Left lobe of liver (tissue), 2 donors: ENCODE measurements at regions not wholly inside any gene's neighbourhood (a gene's known extent, or its start where the extent isn't known, plus 50 kb on each side); places are given as distances from the start of the nearest gene placed in this dataset.

Experiments used
- ATAC-seq: fragments of 200-7000 bp; cut with Tn5 transposase; one replicate; pipeline ENCODE4 v1.9.1; 2020; ENCODE audit warnings: mild to moderate bottlenecking, moderate library complexity
- DNase-seq: peaks from one replicate; pipeline ENCODE4 v3.0.0-alpha.2; 2020; ENCODE audit warnings: low spot score
- donor health status: DM: no; HTN: no; CAD: no; lungs with moderate emphysema.
- donor health status: DM: no; HTN: yes; CAD: no.

- ATAC-seq (no peak), DNase-seq (no peak)
Observed at GRCh38 chr7:136051203-136051928, 74.2 kb upstream of the MTPN start.

DNA sequence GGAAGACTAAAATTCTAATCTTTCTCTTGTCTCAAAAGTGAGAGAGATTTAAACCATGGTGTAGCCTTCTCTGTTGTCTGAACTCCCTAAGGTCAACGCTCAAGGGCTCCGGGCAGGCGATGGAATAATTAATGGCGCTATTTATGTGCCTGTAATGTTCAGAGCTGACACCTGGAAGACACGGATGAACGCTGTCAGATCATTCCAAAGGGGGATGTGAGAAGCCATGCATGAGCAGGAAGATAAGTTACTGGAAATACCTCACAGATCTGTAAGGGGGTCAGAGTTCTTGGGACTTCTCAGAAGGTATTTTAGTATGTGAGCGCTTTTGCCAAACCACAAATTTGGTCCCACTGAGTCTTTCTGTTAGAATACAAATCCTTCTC is 73.3 kb upstream of the MTPN start:
- DNase-seq (no peak), ATAC-seq (no peak)

DNA sequence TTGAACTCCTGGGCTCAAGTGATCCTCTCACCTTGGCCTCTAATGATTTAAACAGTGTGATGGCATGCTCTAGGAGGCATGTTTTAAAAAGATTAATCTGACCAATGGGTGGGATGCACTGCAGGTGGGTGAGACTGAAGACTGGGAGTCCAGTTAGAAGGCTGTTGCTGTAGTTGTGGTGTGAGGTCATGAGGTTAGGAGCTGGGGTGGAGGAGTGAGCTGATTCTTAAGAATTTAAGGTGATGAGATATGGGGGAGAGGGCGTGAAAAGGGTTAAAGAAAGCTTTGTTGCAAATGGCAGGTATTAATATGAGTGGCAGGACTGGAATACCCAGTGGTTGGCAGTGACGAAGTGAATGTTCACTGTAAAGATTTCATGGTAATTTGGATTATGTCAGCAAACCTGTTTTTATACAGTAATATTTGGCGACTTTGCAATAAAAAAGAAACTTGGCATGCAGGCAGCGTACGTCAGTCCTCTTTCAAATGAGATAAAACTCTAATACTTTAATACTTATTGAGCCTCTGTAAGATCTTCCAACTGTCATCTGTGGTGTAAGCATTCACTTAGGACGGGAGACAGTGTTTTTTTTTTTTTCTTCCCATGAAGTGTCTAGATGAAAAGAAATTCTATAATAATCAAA is 72.8 kb upstream of the MTPN start:
- no peak for DNase-seq

GRCh38 chr7:136049117-136049516 is 72.0 kb upstream of the MTPN start:
- DNase-seq = no peak
- no peak for ATAC-seq

More for the DNA sequence above, 72.8 kb upstream of the MTPN start:
- no peak for ATAC-seq

DNA sequence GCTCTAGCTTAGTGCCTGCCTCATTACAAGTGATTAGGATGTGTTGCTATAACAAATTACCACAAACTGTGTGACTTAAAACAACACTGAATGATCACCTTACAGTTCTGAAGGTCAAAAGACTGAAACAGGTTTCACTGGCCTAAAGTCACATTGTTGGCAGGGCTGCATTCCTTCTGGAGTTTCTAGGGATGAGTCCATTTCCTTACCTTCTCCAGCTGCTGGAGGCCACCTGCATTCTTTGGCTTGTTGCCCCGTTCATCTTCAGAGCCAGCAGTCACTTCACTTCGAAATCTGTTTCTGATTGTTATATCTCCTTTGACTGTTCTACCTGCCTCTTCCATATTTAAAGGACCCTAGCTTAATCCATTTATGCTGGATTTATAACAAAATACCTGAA is 69.4 kb upstream of the MTPN start:
- ATAC-seq (no peak), DNase-seq (no peak)

DNA sequence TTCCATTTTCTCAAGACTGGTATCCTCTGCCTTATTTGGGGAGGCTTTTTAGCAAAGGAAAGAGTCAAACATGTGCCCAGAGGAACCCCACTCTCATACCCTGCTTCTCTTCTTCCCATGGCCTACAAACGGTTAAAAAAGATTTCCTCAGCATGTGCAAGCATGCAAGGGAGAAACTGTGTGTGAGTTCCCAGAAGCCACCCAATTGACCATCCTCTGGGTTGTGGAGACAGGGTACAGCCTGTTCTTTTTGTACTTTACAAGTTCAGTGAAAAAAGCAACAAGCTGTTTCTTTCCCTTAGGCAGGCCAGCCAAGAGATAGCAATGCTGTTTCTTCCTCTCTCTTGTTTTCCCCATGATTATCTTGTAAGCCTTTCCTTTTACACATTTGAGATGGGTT is 68.8 kb upstream of the MTPN start:
- ATAC-seq (no peak), DNase-seq (no peak)

GRCh38 chr7:136045181-136045580 is 68.0 kb upstream of the MTPN start:
- DNase-seq = no peak
- no peak for ATAC-seq

GRCh38 chr7:136039577-136040345 is 62.6 kb upstream of the MTPN start:
- DNase-seq (no peak), ATAC-seq (peak; percentile 43)

DNA sequence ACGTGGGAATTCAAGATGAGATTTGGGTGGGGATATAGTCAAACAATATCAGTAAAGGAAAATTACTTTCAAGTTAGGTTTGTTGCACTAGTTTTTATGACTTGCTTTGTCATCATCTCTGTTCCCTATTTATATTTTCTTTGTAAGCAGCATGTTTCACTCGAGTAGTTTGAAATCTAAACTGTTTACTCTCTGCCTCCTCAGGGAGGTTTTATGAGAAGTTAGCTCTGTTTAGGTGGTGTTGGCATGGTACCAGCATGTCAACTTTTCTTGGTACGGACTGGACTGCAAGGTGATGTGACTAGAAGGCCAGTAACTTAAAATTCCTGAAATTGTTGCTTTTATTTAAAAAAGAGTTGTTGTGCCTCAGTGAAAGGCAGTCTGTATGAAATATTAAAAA is 59.2 kb upstream of the MTPN start:
- ATAC-seq (no peak), DNase-seq (no peak)

GRCh38 chr7:136034132-136034531 is 57.0 kb upstream of the MTPN start:
- ATAC-seq (no peak), DNase-seq (no peak)

DNA sequence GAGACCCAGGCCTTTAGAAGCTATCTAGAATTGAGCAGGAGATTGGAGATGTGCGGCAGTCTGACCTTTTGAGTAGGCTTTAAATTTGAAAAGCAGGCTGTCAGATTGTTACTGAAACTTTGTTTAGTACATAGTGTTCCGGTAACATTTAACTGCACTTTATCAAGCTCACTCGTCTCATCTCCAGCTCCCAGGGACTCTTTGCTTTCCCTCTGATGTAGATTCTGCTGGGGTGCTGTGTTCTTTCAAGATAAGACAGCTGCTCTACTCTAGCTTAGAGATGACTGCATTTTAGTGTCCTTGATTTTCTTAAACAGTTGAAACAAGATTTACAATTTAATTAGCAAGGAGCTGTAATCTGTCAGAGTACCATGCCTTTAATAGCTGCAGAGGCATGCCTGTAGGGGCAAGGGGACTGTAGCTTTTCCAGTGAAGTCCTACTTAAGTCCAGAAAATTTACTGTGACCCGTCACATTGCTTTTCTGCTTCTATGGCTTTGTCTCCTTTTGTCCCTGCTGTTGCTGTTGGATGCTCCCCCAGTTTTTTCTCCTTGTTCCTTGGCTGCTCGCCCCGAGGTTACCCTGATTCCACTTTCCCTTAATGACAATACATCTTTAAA is 56.4 kb upstream of the MTPN start:
- DNase-seq (no peak), ATAC-seq (peak; percentile 54)

DNA sequence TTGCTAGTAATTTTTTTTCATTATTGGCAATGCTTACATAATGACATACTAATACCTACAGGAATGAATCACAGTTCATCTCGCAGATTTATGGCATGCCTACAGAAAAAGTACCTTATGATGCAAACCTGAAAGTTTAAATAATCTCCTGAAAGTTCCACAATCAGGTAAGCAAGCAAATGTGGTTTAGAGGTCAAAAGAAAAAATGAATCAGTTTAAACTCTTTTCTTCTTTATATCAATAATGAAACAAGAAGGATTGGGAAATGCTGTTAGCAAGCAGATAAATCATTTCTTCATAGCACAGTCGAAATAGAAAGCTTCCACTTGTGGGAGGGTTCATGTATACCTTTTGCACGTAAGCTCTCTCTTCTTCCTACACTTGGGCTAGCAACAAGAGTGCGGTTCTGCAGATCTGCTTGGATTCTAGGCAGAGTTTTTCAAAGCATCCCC is 53.7 kb upstream of the MTPN start:
- ATAC-seq (no peak), DNase-seq (no peak)

GRCh38 chr7:136030330-136030729 is 53.2 kb upstream of the MTPN start:
- DNase-seq (no peak), ATAC-seq (no peak)

GRCh38 chr7:136027160-136027559 is 50.0 kb upstream of the MTPN start:
- DNase-seq = no peak
- ATAC-seq = no peak
